HEK293 (cell line): ENCODE measurements at regions not wholly inside any gene's neighbourhood (a gene's known extent, or its start where the extent isn't known, plus 50 kb on each side); places are given as distances from the start of the nearest gene placed in this dataset.

Source experiments
- CTCF ChIA-PET: fragments of 350-600 bp; formaldehyde crosslinking; extraction: SDS; loops from one replicate; lab custom pipeline; 2021; ENCODE audit warnings: antibody characterized with exemption; lab: Yijun Ruan, JAX
- POLR2A ChIA-PET: fragments of 300-600 bp; formaldehyde crosslinking; extraction: SDS; loops from one replicate; lab custom pipeline; 2020; ENCODE audit warnings: antibody characterized with exemption, inconsistent platforms; lab: Yijun Ruan, JAX
- H3K27ac ChIP-seq: fragments of 200-500 bp; sonication (Bioruptor generic); 2 replicates; pipeline ENCODE4 v1.5.1; 2014; ENCODE audit warnings: low read depth, low read length, control low read depth, inconsistent platforms; ENCODE audit errors: extremely low read depth
- H3K36me3 ChIP-seq, 2 experiments: fragments of 200-500 bp in 1 of 2; sonication (Bioruptor generic) in 1 of 2; 1 replicate in 1 of 2; 2 replicates in 1 of 2; pipeline ENCODE4 v1.5.1; 2014 to 2017; ENCODE audit warnings: inconsistent platforms in 2 of 2, low read length in 2 of 2; ENCODE audit not compliant: control insufficient read depth in 2 of 2, insufficient read depth in 1 of 2
- H3K4me1 ChIP-seq: fragments of 200-500 bp; sonication (Bioruptor generic); 2 replicates; pipeline ENCODE4 v1.5.1; 2014; ENCODE audit warnings: mild to moderate bottlenecking, low read length, inconsistent platforms; ENCODE audit not compliant: control insufficient read depth, insufficient read depth
- H3K4me3 ChIP-seq: 2 replicates; pipeline ENCODE4 v1.5.1; 2011; ENCODE audit warnings: low read depth, mild to moderate bottlenecking, control low read depth, low read length, moderate library complexity
- H3K9me3 ChIP-seq: fragments of 200-500 bp; sonication (Bioruptor generic); 2 replicates; pipeline ENCODE4 v1.5.1; 2014; ENCODE audit warnings: low read depth, low read length, inconsistent platforms; ENCODE audit not compliant: control insufficient read depth, insufficient read depth
- GFI1B ChIP-seq: fragments of 450-650 bp; formaldehyde crosslinking; IDR thresholded peaks from 2 replicates; pipeline ENCODE4 v1.5.1; 2016; ENCODE audit warnings: missing biosample characterization, missing genetic modification characterization
- GLI4 ChIP-seq: fragments of 450-650 bp; formaldehyde crosslinking; IDR thresholded peaks from 2 replicates; pipeline ENCODE4 v1.5.1; 2016; ENCODE audit warnings: missing biosample characterization, missing genetic modification characterization
- KLF7 ChIP-seq: fragments of 450-650 bp; formaldehyde crosslinking; IDR thresholded peaks from 2 replicates; pipeline ENCODE4 v1.5.1; 2016; ENCODE audit warnings: missing biosample characterization, missing genetic modification characterization, borderline replicate concordance
- RBAK ChIP-seq: fragments of 450-650 bp; formaldehyde crosslinking; IDR thresholded peaks from 2 replicates; pipeline ENCODE4 v1.5.1; 2016; ENCODE audit warnings: missing biosample characterization, missing genetic modification characterization
- REPIN1 ChIP-seq: fragments of 450-650 bp; formaldehyde crosslinking; IDR thresholded peaks from 2 replicates; pipeline ENCODE4 v1.5.1; 2017; ENCODE audit warnings: missing biosample characterization, missing genetic modification characterization, low read depth
- TCF7L2 ChIP-seq: IDR thresholded peaks from 2 replicates; pipeline ENCODE4 v1.6.1; 2011; ENCODE audit warnings: low read depth, mild to moderate bottlenecking, inconsistent platforms, low read length, moderate library complexity, borderline replicate concordance
- WT1 ChIP-seq: fragments of 450-650 bp; formaldehyde crosslinking; IDR thresholded peaks from 2 replicates; pipeline ENCODE4 v1.5.1; 2016; ENCODE audit warnings: missing biosample characterization, missing genetic modification characterization
- ZBTB17 ChIP-seq: fragments of 450-650 bp; formaldehyde crosslinking; IDR thresholded peaks from 2 replicates; pipeline ENCODE4 v1.5.1; 2016; ENCODE audit warnings: missing biosample characterization, missing genetic modification characterization
- ZIC2 ChIP-seq: fragments of 450-650 bp; formaldehyde crosslinking; IDR thresholded peaks from 2 replicates; pipeline ENCODE4 v1.5.1; 2016; ENCODE audit warnings: missing biosample characterization, missing genetic modification characterization
- ZNF140 ChIP-seq: fragments of 450-650 bp; formaldehyde crosslinking; IDR thresholded peaks from 2 replicates; pipeline ENCODE4 v1.5.1; 2016; ENCODE audit warnings: missing biosample characterization, missing genetic modification characterization
- ZNF16 ChIP-seq: fragments of 450-650 bp; formaldehyde crosslinking; IDR thresholded peaks from 2 replicates; pipeline ENCODE4 v1.5.1; 2016; ENCODE audit warnings: low read depth, missing biosample characterization, missing genetic modification characterization
- ZNF184 ChIP-seq: fragments of 450-650 bp; IDR thresholded peaks from 2 replicates; pipeline ENCODE4 v1.5.1; 2018; ENCODE audit warnings: missing biosample characterization, mild to moderate bottlenecking, missing genetic modification characterization
- ZNF202 ChIP-seq: fragments of 450-650 bp; formaldehyde crosslinking; IDR thresholded peaks from 2 replicates; pipeline ENCODE4 v1.5.1; 2016; ENCODE audit warnings: missing biosample characterization, missing genetic modification characterization, borderline replicate concordance
- ZNF214 ChIP-seq: fragments of 450-650 bp; formaldehyde crosslinking; IDR thresholded peaks from 2 replicates; pipeline ENCODE4 v1.5.1; 2017; ENCODE audit warnings: missing biosample characterization, mild to moderate bottlenecking, missing genetic modification characterization, borderline replicate concordance
- ZNF266 ChIP-seq: fragments of 450-650 bp; formaldehyde crosslinking; IDR thresholded peaks from 2 replicates; pipeline ENCODE4 v1.5.1; 2016; ENCODE audit warnings: missing biosample characterization, missing genetic modification characterization, low read depth
- ZNF280C ChIP-seq: fragments of 450-650 bp; formaldehyde crosslinking; IDR thresholded peaks from 2 replicates; pipeline ENCODE4 v1.5.1; 2016; ENCODE audit warnings: missing biosample characterization, missing genetic modification characterization
- ZNF335 ChIP-seq: fragments of 450-650 bp; formaldehyde crosslinking; conservative IDR thresholded peaks from 2 replicates; pipeline ENCODE4 v1.5.1; 2016; ENCODE audit warnings: missing biosample characterization, missing genetic modification characterization
- ZNF366 ChIP-seq: fragments of 450-650 bp; formaldehyde crosslinking; conservative IDR thresholded peaks from 2 replicates; pipeline ENCODE4 v1.5.1; 2016; ENCODE audit warnings: missing biosample characterization, missing genetic modification characterization
- ZNF423 ChIP-seq: fragments of 450-650 bp; formaldehyde crosslinking; IDR thresholded peaks from 2 replicates; pipeline ENCODE4 v1.5.1; 2016; ENCODE audit warnings: missing biosample characterization, missing genetic modification characterization
- ZNF548 ChIP-seq: fragments of 450-650 bp; formaldehyde crosslinking; IDR thresholded peaks from 2 replicates; pipeline ENCODE4 v1.5.1; 2016; ENCODE audit warnings: missing biosample characterization, missing genetic modification characterization
- ZNF555 ChIP-seq: fragments of 450-650 bp; formaldehyde crosslinking; conservative IDR thresholded peaks from 2 replicates; pipeline ENCODE4 v1.5.1; 2017; ENCODE audit warnings: missing biosample characterization, mild to moderate bottlenecking, missing genetic modification characterization, inconsistent platforms
- ZNF610 ChIP-seq: fragments of 450-650 bp; formaldehyde crosslinking; IDR thresholded peaks from 2 replicates; pipeline ENCODE4 v1.5.1; 2016; ENCODE audit warnings: missing biosample characterization, missing genetic modification characterization, borderline replicate concordance
- ZNF626 ChIP-seq: fragments of 450-650 bp; sonication (Bioruptor Pico); formaldehyde crosslinking; IDR thresholded peaks from 2 replicates; pipeline ENCODE4 v1.5.1; 2018; ENCODE audit warnings: missing biosample characterization, missing genetic modification characterization, inconsistent platforms
- ZNF664 ChIP-seq: fragments of 450-650 bp; formaldehyde crosslinking; IDR thresholded peaks from 2 replicates; pipeline ENCODE4 v1.5.1; 2016; ENCODE audit warnings: missing biosample characterization, missing genetic modification characterization
- ZSCAN23 ChIP-seq: fragments of 450-650 bp; formaldehyde crosslinking; IDR thresholded peaks from 2 replicates; pipeline ENCODE4 v1.5.1; 2016; ENCODE audit warnings: missing biosample characterization, missing genetic modification characterization
- TF ChIP-seq, protein P1 (sequence below): fragments of 450-650 bp; formaldehyde crosslinking; IDR thresholded peaks from 2 replicates; pipeline ENCODE4 v1.5.1; 2016; ENCODE audit warnings: missing biosample characterization, missing genetic modification characterization

- ChIA-PET CTCF (interaction anchor here (0.7 kb wide), 1 partner anchor 9 kb away, joined by 3 read pairs; no protein-coding TSS in a partner anchor), POLR2A (no interaction called here)
- no peak overlapping the region for H3K4me3 ChIP-seq
- no peaks in the 10 kb centered on the region for H3K4me1 ChIP-seq
- H3K9me3 ChIP-seq, result no peaks in the 10 kb centered on the region
- H3K27ac ChIP-seq, result no peak overlapping the region
- TF ChIP-seq ZNF214 (tag by site-specific recombination) (no peak), REPIN1 (tag by site-specific recombination) (no peak), RBAK (tag by site-specific recombination) (no peak), ZNF664 (tag by site-specific recombination) (no peak), ZNF16 (tag by site-specific recombination) (no peak), ZNF626 (tag by site-specific recombination) (no peak), ZNF335 (tag by site-specific recombination) (no peak), ZNF184 (tag by site-specific recombination) (no peak), KLF7 (tag by site-specific recombination) (no peak), ZNF280C (tag by site-specific recombination) (no peak), TCF7L2 (no peak), GLI4 (tag by site-specific recombination) (no peak), ZNF610 (no peak), ZSCAN23 (no peak), ZNF202 (tag by site-specific recombination) (no peak), GFI1B (tag by site-specific recombination) (no peak), WT1 (no peak), ZNF548 (no peak)
- TF ChIP-seq, protein P1, sequence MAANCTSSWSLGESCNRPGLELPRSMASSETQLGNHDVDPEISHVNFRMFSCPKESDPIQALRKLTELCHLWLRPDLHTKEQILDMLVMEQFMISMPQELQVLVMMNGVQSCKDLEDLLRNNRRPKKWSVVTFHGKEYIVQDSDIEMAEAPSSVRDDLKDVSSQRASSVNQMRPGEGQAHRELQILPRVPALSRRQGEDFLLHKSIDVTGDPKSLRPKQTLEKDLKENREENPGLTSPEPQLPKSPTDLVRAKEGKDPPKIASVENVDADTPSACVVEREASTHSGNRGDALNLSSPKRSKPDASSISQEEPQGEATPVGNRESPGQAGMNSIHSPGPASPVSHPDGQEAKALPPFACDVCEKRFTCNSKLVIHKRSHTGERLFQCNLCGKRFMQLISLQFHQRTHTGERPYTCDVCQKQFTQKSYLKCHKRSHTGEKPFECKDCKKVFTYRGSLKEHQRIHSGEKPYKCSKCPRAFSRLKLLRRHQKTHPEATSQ, result no peak
- H3K36me3 ChIP-seq, result no peaks in the 10 kb centered on the region
Measured at GRCh38 chr5:128762661-128763306, 202.5 kb upstream of the SLC27A6 start.

DNA sequence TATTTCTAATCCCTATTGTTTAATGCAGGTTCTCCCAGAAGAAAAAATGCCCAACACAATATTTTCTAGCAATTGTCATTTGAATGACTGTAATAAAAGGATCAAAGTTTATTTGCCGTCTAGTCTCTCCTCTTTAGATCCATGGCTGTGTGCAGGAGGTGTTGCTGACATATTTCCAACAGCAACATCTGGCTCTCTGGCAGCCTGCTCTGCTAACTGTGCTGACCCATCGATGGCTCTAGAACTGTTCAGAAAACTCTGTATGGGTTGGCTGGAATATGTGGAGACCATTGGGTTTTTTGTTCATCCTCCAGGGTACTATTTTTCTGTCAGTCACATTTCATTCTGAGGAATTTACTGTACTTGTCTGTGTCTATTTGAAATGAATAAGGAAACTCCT is 202.0 kb upstream of the SLC27A6 start:
- TF ChIP-seq ZIC2 (tag by site-specific recombination) (no peak), ZNF266 (no peak), ZNF140 (tag by site-specific recombination) (no peak), ZNF423 (no peak), ZBTB17 (tag by site-specific recombination) (no peak), ZNF366 (no peak), ZNF555 (tag by site-specific recombination) (no peak)
- CTCF ChIA-PET, result no interaction called here

More for the DNA sequence above, 202.0 kb upstream of the SLC27A6 start:
- H3K36me3 ChIP-seq, result no peaks in the 10 kb centered on the region
- H3K27ac ChIP-seq, result no peak overlapping the region
- POLR2A ChIA-PET, result no interaction called here
- no peaks in the 10 kb centered on the region for H3K9me3 ChIP-seq
- H3K4me3 ChIP-seq, result no peak overlapping the region
- H3K4me1 ChIP-seq, result no peaks in the 10 kb centered on the region
